Body of pancreas (tissue), 4 donors: ENCODE measurements at regions not wholly inside any gene's neighbourhood (a gene's known extent, or its start where the extent isn't known, plus 50 kb on each side); places are given as distances from the start of the nearest gene placed in this dataset.

ENCODE experiments used
- ATAC-seq: fragments of 150-250 bp; one replicate; pipeline ENCODE4 v1.9.1; 2016
- DNase-seq, 4 donors: peaks; one replicate each; pipeline ENCODE4 v3.0.0-alpha.2; 2019
- H3K27ac ChIP-seq, 4 donors: fragments of 200-600 bp; sonication (generic); 1 replicate in 3 of 4; 2 replicates in 1 of 4; pipeline versions ENCODE4 v1.5.1 to v1.6.1; 2016 to 2019; ENCODE audit warnings: mild to moderate bottlenecking in 1 of 4, mixed read lengths in 1 of 4, moderate library complexity in 1 of 4
- H3K27me3 ChIP-seq, 2 donors: fragments of 200-600 bp; sonication (generic); one replicate each; pipeline ENCODE4 v1.6.0; 2016; ENCODE audit warnings: mild to moderate bottlenecking in 1 of 2
- H3K36me3 ChIP-seq, 2 donors: fragments of 200-600 bp; sonication (generic); replicated peaks in 1 of 2; 2 replicates each; pipeline ENCODE4 v1.5.1; 2016; ENCODE audit warnings: low read depth in 2 of 2; ENCODE audit not compliant: insufficient read depth in 1 of 2
- H3K4me1 ChIP-seq: fragments of 200-600 bp; sonication (generic); one replicate; pipeline ENCODE4 v1.6.0; 2016
- H3K4me3 ChIP-seq, 2 donors: fragments of 200-600 bp; sonication (generic); 1 replicate in 1 of 2; 2 replicates in 1 of 2; pipeline ENCODE4 v1.5.1; 2016 to 2019
- H3K9me3 ChIP-seq, 3 donors: fragments of 200-600 bp; sonication (generic); 1 replicate in 2 of 3; 2 replicates in 1 of 3; pipeline ENCODE4 v1.5.1; 2016
- POLR2A ChIP-seq, 3 donors: fragments of 450-650 bp; IDR thresholded peaks; one replicate each; pipeline ENCODE4 v1.6.1; 2016; ENCODE audit warnings: antibody characterized with exemption in 3 of 3, mild to moderate bottlenecking in 2 of 3
- WGBS, 2 donors: methylation state at CpG; one replicate each; pipeline ENCODE4 v1.1.5; 2017; 5-methylcytosine and 5-hydroxymethylcytosine counted together
- intact Hi-C: fragments of 100-400 bp; cut with DNase I; formaldehyde crosslinking; loops from one replicate; pipeline ENCODE4 v1.15.1; 2023
- TF ChIP-seq, protein P1 (sequence below), 7 experiments: fragments of 450-650 bp in 4 of 7; fragments of 200-600 bp in 3 of 7; sonication (generic) in 3 of 7; IDR thresholded peaks; one replicate each; pipeline ENCODE4 v1.5.1; 2016 to 2019; ENCODE audit warnings: antibody characterized with exemption in 7 of 7

DNA sequence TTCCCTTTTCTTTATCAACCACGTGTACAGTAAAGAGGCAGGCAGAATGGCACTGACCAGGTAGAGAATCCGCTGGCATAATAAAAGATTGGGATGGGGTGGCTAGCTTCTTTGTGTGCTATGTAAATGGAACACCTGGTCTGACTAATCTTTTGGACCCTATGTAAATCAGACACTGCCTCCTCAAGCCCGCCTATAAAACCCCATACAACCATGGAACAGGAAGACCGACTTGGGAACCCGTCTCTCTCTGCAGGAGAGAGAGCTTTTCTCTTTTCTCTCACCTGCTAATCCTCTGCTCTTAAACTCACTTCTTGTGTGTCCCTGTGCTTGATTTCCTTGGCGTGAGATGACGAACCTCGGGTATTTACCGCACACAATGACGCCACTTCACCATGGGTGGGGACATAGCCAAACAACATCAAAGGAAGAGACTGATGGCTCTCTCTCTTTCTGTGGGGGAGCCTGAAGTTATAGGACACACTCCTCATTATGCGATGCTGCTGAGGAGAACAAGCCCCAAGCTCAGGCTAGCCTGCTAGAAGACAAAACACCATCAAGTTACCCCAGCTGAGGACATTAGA is 94.2 kb downstream of the ARL5B start:
- Histone ChIP-seq H3K4me3 (no peak overlapping the region), H3K4me1 (no peaks in the 10 kb centered on the region), H3K36me3 (no peaks in the 10 kb centered on the region), H3K27ac (no peak overlapping the region), H3K9me3 (no peaks in the 10 kb centered on the region), H3K27me3 (no peaks in the 10 kb centered on the region)
- intact Hi-C loops = no loop called here
- 36 to 59% methylated on average over 11 of the region's 11 CpGs for WGBS, 2 donors
- DNase-seq (no peak), ATAC-seq (no peak)
- no peak for TF ChIP-seq POLR2A (IDR thresholded peaks at IDR 0.05)
- TF ChIP-seq, protein P1, sequence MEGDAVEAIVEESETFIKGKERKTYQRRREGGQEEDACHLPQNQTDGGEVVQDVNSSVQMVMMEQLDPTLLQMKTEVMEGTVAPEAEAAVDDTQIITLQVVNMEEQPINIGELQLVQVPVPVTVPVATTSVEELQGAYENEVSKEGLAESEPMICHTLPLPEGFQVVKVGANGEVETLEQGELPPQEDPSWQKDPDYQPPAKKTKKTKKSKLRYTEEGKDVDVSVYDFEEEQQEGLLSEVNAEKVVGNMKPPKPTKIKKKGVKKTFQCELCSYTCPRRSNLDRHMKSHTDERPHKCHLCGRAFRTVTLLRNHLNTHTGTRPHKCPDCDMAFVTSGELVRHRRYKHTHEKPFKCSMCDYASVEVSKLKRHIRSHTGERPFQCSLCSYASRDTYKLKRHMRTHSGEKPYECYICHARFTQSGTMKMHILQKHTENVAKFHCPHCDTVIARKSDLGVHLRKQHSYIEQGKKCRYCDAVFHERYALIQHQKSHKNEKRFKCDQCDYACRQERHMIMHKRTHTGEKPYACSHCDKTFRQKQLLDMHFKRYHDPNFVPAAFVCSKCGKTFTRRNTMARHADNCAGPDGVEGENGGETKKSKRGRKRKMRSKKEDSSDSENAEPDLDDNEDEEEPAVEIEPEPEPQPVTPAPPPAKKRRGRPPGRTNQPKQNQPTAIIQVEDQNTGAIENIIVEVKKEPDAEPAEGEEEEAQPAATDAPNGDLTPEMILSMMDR (IDR thresholded peaks at IDR 0.05) = no peak

GRCh38 chr10:18759575-18759974 is 100.3 kb downstream of the ARL5B start:
- no peak for TF ChIP-seq POLR2A (IDR thresholded peaks at IDR 0.05)
- TF ChIP-seq, protein P1 (IDR thresholded peaks at IDR 0.05) = no peak
- 65 to 67% methylated on average over 1 of the region's 1 CpG for WGBS, 2 donors
- ATAC-seq (no peak), DNase-seq (no peak)
- Histone ChIP-seq H3K27me3 (no peaks in the 10 kb centered on the region), H3K9me3 (no peaks in the 10 kb centered on the region), H3K27ac (no peak overlapping the region), H3K4me3 (no peak overlapping the region), H3K4me1 (no peaks in the 10 kb centered on the region), H3K36me3 (no peaks in the 10 kb centered on the region)
- intact Hi-C loops = no loop called here

DNA sequence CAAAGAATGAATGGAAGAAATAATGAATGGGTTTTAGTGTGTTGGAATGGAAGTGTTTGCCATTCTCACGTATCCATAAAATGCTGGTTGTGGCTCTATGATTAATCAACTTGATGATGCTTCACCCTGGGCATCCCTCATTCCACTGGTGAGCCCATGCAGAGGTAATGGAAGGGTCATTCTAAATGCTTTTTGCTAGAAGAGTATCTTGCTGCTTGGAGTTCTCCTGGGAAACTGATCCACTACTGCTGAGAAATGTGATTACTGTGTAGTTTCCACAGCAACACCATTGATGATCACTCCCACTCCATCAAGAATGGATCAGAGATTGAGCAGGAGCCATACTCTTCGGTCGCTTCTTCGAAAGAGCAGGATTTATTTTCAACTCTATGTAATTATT is 101.6 kb downstream of the ARL5B start:
- ATAC-seq = no peak
- no peak for DNase-seq
- WGBS, 2 donors = 57 to 69% methylated on average over 4 of the region's 4 CpGs

DNA sequence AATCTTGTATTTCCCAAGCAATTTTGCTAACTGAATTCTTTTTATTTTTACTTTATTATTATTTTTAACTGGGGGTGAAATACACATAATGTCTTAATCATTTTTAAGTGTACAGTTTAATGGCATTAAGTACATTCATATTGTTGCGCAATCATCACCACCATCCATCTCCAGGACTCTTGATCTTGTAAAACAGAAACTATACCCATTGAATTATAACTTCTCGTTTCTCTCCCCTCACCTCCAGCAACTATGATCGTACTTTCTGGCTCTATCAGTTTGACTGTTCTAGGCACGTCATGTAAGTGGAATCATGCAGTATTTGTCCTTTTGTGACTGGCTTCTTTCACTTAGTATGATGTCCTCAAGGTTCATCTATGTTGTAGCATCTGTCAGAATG is 108.8 kb downstream of the ARL5B start:
- ATAC-seq (no peak), DNase-seq (no peak)
- WGBS, 2 donors = 57 to 66% methylated on average over 4 of the region's 4 CpGs
- H3K27ac ChIP-seq = no peak overlapping the region
- H3K36me3 ChIP-seq = no peaks in the 10 kb centered on the region
- TF ChIP-seq, protein P1 (IDR thresholded peaks at IDR 0.05) = no peak
- no peak for TF ChIP-seq POLR2A (IDR thresholded peaks at IDR 0.05)
- intact Hi-C loops = no loop called here
- no peaks in the 10 kb centered on the region for H3K9me3 ChIP-seq
- H3K4me1 ChIP-seq = no peaks in the 10 kb centered on the region
- no peaks in the 10 kb centered on the region for H3K27me3 ChIP-seq
- no peak overlapping the region for H3K4me3 ChIP-seq

More for the DNA sequence above, 101.6 kb downstream of the ARL5B start:
- Histone ChIP-seq H3K27ac (no peak overlapping the region), H3K27me3 (no peaks in the 10 kb centered on the region), H3K9me3 (no peaks in the 10 kb centered on the region), H3K4me3 (no peak overlapping the region), H3K4me1 (no peaks in the 10 kb centered on the region), H3K36me3 (no peaks in the 10 kb centered on the region)
- intact Hi-C loops = no loop called here
- TF ChIP-seq, protein P1 (IDR thresholded peaks at IDR 0.05) = no peak
- TF ChIP-seq POLR2A (IDR thresholded peaks at IDR 0.05) = no peak

GRCh38 chr10:18773180-18773579 is 113.9 kb downstream of the ARL5B start:
- H3K36me3 ChIP-seq = no peaks in the 10 kb centered on the region

More at GRCh38 chr10:18773180-18773579, 113.9 kb downstream of the ARL5B start:
- ATAC-seq = no peak
- H3K4me3 ChIP-seq = no peak overlapping the region
- DNase-seq = no peak
- no peaks in the 10 kb centered on the region for H3K4me1 ChIP-seq
- WGBS, 2 donors = 64 to 72% methylated on average over 4 of the region's 4 CpGs
- no peak overlapping the region for H3K27ac ChIP-seq
- no peaks in the 10 kb centered on the region for H3K9me3 ChIP-seq
- TF ChIP-seq POLR2A (IDR thresholded peaks at IDR 0.05) = no peak
- TF ChIP-seq, protein P1 (IDR thresholded peaks at IDR 0.05) = no peak
- H3K27me3 ChIP-seq = no peaks in the 10 kb centered on the region
- intact Hi-C loops = no loop called here
